LNCAP (cell line): ENCODE measurements at regions not wholly inside any gene's neighbourhood (a gene's known extent, or its start where the extent isn't known, plus 50 kb on each side); places are given as distances from the start of the nearest gene placed in this dataset.

ENCODE experiments used
- CTCF ChIP-seq: fragments of 450-650 bp; IDR thresholded peaks from 2 replicates; pipeline ENCODE4 v1.5.1; 2017; ENCODE audit warnings: mild to moderate bottlenecking

DNA sequence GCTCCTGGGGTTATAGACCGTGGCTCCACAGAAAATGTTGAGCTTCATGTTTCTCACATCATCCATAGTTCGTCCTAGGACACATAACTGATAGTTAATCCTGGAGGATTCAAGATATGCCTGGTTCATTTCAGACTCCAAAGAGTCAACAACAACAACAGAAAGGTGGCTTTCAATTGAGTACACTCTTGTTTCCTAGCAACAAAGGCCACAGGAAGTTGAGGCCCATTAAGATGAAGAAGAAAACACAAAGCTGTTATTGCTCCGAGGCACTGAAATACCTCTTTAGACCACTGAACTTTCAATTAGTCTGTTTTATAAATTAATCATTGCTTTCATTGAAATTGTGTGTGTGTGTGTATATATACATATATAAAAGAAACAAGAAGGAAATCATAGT is 154.5 kb downstream of the YIPF5 start:
- no peak for TF ChIP-seq CTCF

GRCh38 chr5:144017119-144017518 is 153.3 kb downstream of the YIPF5 start:
- no peak for TF ChIP-seq CTCF

DNA sequence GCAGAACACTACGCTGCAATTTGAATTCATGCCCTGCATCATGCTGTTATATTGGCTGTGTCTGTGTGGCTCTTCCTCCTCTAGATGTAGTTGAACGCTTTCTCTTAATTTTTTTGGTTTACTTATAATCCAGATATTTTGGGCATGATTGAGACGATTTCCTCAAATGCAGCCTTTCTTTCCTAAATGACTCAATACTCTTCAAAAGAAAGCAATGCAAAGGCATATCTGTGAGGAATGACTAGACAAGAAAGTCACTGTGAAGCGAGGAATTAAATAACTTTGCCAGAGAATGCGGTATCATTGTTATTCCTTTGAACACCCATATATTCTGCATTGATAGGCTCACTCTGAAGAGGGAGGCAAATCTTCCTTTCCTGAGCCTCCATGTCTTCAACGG is 152.8 kb downstream of the YIPF5 start:
- TF ChIP-seq CTCF, result no peak

GRCh38 chr5:144024090-144024489 is 146.4 kb downstream of the YIPF5 start:
- TF ChIP-seq CTCF, result no peak

- no peak for TF ChIP-seq CTCF
These were observed 145.9 kb downstream of the YIPF5 start for GRCh38 chr5:144024545-144024944.

DNA sequence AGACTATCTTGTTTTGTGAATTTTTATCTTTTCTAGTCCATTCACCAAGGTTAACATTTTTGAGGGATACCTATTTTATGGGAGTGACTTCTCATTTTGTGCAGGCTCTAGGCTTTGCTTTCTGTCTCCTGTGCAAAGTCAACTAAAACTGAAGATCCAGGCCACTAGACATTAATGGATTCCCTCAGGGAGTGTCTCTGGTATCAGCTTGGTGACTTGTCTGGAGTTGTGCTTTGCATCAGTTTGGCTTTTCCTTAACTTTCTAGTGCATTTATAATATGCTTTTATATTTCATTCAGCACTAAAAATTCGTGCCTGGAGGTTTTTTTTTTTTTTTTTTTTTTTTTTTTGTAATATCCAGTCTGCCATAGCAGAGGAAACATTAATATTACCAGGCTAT is 144.2 kb downstream of the YIPF5 start:
- TF ChIP-seq CTCF, result no peak

DNA sequence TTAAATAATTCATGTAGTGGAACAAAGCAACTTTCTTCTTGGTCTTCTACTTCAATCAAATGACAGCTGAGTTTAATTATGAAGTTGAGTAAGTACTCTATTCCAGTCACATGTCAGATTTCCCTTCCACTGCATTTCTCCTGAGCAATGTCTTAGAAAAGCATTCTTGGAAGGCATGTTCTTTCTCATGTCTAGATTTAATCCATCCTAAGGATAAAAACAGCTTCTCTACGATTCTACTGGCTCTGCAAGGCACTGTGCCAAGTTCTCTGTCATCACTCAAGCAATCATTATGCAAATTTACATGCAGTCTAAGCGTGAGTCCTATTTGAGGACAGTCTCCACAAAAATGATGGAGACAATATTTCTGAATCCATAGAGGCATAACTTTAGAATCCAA is 142.4 kb downstream of the YIPF5 start:
- TF ChIP-seq CTCF, result no peak

DNA sequence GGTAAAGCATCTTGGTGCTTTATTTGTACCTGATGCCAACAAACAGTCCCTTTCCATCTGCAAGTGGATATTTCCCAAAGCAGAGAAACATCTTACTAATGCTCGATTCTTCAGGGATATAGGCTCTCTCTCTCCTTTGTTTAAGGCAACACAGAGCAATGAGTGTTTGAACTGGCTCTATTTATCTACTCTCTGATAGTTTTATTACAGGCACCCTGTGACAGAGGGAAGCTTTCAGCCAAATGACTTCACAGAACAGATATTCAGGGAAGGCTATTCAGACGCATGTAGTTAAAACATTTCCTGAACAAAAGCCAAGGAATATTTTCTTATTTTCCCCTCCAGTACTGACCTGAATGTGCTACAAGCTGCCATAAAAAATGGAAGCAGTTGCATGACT is 141.8 kb downstream of the YIPF5 start:
- no peak for TF ChIP-seq CTCF
